PFSK-1 (cell line): ENCODE measurements at regions not wholly inside any gene's neighbourhood (a gene's known extent, or its start where the extent isn't known, plus 50 kb on each side); places are given as distances from the start of the nearest gene placed in this dataset.

Experiments used
- FOXP2 ChIP-seq: optimal IDR thresholded peaks from 2 replicates; pipeline ENCODE3; 2011; ENCODE audit warnings: borderline replicate concordance, control low read depth, inconsistent platforms; ENCODE audit not compliant: insufficient read depth; ENCODE audit errors: extremely low read length, extremely low read depth
- POLR2AphosphoS5 ChIP-seq: IDR thresholded peaks from 2 replicates; pipeline ENCODE4 v1.6.1; 2012; ENCODE audit warnings: low read depth, mild to moderate bottlenecking, control low read depth, low read length, moderate library complexity
- TF ChIP-seq, protein P1 (sequence below), 2 experiments: IDR thresholded peaks; 2 replicates each; pipeline versions ENCODE4 v1.6.1 to v1.8.0; 2011 to 2012; ENCODE audit warnings: low read depth in 2 of 2, low read length in 2 of 2, control low read depth in 1 of 2, inconsistent platforms in 1 of 2, mild to moderate bottlenecking in 1 of 2, moderate library complexity in 1 of 2; ENCODE audit not compliant: insufficient read depth in 1 of 2

DNA sequence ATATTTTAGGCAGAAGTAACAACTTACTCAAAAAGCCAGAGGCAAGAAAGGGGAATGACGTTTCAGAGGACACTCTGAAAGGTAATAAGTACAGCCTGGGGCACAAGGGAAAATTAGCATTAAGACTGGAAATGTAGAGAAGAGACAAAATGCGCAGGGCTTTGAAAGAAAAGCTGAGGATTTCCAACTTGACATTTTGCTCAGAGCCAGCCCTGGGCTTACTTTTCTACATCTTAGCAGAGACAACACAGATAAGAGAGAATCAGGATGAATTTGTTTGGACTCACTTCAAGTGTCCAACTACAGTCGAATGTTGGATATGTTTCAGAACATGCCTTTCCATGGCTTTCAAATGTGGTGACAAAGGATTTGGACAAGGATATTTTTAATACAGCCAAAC is 808.9 kb upstream of the LUZP2 start:
- no peak for TF ChIP-seq POLR2AphosphoS5
- TF ChIP-seq, protein P1, sequence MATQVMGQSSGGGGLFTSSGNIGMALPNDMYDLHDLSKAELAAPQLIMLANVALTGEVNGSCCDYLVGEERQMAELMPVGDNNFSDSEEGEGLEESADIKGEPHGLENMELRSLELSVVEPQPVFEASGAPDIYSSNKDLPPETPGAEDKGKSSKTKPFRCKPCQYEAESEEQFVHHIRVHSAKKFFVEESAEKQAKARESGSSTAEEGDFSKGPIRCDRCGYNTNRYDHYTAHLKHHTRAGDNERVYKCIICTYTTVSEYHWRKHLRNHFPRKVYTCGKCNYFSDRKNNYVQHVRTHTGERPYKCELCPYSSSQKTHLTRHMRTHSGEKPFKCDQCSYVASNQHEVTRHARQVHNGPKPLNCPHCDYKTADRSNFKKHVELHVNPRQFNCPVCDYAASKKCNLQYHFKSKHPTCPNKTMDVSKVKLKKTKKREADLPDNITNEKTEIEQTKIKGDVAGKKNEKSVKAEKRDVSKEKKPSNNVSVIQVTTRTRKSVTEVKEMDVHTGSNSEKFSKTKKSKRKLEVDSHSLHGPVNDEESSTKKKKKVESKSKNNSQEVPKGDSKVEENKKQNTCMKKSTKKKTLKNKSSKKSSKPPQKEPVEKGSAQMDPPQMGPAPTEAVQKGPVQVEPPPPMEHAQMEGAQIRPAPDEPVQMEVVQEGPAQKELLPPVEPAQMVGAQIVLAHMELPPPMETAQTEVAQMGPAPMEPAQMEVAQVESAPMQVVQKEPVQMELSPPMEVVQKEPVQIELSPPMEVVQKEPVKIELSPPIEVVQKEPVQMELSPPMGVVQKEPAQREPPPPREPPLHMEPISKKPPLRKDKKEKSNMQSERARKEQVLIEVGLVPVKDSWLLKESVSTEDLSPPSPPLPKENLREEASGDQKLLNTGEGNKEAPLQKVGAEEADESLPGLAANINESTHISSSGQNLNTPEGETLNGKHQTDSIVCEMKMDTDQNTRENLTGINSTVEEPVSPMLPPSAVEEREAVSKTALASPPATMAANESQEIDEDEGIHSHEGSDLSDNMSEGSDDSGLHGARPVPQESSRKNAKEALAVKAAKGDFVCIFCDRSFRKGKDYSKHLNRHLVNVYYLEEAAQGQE (IDR thresholded peaks at IDR 0.05; ENCODE audit: insufficient read depth in 1 of 2, low read depth in 2 of 2, low read length in 2 of 2) = no peak
- no peak for TF ChIP-seq FOXP2
